NCI-H510A treated with DMSO at 0.1 percent for 48 hours (cell line): ENCODE measurements at regions not wholly inside any gene's neighbourhood (a gene's known extent, or its start where the extent isn't known, plus 50 kb on each side); places are given as distances from the start of the nearest gene placed in this dataset.
"Not testable (repeated sequence)": the region's sequence is repeated elsewhere in the genome, so short reads cannot be mapped to it uniquely, and the experiment has no call there.

ENCODE experiments used
- DNase-seq: peaks from one replicate; lab custom pipeline; 2025; lab: John Stamatoyannopoulos, UW

DNA sequence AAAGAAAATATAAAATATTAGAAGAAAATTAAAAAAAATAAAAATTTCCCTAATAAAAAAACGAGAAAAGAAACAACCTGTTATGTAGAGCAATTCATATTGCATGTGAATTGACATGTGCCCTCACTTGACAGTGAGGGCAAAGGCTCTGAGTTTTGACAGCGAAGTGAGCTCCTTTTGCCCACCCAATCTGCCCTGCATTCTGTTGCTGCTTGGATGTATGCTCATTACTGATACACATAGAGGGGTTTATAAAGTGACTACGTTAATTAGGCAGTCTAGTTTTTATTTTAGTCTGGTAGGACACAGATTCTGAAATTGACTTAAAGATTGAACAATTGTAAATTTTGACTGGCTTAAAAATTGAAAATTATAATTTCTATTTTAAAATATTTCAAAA lies 949.4 kb downstream of the TLE4 start:
- no peak for DNase-seq

DNA sequence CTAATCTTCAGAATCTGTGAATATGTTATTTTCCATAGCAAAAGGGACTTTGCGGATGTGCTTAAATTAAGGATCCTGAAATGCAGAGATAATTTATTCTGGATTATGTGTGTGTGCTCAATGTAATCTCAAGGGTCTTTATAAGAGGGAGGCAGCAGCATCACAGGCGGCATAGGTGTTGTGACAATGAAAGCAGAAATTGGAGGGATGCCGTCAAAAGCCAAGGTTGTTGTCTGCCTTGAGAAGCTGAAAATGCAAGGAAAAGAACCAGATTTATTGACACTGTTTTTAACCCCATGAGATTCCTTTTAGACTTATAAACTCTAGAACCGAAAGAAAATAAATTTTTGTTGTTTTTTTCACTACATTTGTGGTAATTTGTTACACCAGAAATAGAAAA lies 948.5 kb downstream of the TLE4 start:
- no peak for DNase-seq

DNA sequence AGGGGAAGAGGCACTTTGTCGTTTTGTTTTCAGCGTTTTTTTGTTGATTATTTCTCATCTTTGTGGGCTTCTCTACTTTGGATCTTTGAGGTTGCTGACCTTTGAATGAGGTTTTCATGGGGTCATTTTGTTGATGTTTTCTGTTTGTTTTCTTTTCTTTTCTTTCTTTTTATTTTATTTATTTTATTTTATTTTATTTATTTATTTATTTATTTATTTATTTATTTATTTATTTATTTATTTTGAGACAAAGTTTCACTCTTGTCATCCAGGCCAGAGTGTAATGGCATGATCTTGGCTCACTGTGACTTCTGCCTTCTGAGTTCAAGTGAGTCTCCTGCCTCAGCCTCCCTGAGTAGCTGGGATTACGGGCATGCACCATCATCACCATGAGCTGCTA lies 946.7 kb downstream of the TLE4 start:
- no peak for DNase-seq

DNA sequence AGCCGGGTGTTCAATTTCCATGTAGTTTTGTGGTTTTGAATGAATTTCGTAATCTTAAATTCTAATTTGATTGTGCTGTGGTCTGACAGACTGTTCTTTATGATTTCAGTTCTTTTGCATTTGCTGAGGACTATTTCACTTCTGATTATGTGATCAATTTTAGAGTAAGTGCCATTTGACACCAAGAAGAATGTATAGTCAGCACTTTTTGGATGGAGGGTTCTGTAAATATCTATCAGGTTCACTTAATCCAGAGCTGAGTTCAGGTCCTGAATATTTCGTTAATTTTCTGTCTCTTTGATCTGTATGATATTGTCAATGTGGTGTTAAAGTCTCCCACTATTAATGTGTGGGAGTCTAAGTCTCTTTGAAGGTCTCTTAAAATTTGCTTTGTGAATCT lies 944.9 kb downstream of the TLE4 start:
- DNase-seq: no peak

DNA sequence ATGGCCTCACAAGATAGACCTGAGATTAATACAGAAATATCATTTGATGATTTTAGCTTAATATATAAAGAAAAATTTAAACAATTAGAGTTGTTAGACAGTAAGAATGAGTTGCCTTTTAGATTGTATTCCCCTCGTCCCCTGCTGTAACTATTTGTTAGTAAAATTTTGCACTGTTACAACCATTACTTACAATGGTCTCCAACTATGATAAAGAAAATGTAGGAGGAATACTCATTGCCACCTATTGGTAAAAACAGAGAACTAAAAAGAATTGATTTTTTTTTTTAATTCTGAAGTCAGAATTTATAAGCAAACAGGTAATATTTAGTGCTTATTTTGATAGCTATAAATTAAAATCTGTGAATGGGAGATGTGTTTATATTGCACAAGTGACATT lies 937.6 kb downstream of the TLE4 start:
- DNase-seq: no peak

DNA sequence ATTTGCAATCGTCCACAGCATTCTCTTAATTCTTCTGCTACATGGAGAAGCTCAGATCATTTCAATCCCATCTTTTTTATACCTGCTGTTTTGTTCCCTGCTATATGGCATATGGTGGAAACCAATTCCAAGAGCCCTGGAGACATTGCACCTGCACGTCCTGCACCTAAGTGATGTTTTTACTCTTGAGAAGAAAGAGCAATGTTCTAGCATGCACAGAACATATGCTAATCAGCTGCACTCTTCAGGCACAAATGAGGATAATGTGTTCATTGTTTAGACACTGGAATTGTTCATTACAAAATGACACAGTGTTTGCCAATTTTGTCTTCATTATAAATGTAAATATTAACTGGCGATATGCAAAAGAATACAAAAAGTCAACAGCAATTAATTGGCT lies 935.8 kb downstream of the TLE4 start:
- DNase-seq: no peak

DNA sequence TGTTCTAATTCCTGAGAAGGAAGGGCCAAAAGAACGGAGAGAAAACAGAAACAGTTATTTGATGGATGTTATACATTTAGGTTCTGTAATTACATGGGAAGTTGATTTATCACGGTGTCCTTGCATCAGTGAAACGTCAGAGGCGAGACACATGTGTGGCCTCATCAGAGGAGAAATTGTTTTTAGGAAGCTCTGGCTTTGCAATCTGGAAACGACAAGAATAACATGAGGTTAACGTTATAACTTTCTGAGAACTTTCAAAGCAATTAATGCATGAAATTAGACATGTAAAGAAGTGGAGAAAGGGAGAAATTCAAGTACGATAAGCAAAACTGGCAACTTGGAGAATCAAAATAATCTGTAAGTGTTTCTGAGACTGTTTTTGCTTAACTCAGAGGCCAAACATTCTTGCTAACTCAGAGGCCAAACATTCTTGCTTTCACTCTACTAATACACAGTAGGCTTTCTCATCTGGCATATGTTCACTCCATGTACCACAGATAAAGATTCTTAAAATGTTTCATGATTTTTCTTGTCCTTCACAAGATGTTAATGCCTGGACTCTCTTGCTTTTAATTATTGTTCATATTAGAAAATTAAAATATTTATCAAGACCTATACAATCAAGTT lies 933.0 kb downstream of the TLE4 start:
- DNase-seq: no peak

DNA sequence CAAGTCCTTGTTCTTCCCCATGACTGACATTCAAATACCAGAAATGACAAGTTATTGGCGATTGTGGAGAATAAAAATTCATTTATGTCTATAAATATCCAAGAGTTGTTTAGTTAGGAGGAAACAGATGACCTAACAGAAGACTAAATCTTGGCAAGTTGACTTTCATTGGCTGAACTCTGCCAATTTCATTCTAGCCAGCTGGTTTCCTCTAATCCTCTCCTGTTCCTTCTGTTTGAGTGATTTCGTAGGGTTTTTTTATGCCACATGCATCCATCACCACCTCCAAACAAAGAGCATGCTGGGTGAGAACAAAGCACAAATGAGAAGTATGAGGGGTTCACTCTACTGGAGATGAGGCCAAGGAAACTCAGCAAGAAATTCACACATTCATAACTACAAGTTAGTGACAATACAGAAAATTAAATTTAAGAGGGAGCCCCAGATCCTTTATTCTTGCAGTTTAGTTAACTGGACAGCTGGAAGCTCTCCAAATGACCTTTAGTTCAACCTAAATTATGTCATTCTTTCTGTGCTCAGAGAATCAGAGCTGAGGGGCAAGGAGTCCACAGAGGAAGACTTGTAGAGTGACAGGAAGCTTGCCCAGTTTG lies 932.0 kb downstream of the TLE4 start:
- DNase-seq: no peak

DNA sequence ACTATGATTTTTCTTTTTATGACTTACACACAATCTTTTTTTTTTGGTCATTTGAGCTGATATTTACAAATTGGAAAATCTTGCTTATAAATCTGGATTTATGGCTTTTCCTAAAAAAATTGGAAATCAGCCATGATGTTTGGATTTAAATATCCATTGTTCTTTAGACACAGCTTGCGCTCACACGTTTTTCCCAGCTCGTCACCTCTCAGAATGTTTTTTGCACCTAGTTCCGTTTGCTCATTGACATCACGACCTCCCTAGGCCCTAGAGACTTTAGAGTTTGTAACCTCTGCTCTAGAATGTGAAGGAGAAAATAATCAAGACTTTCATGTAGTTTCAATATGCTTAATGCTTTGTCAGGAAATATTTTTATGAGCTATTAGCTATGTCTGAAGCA lies 930.5 kb downstream of the TLE4 start:
- no peak for DNase-seq

DNA sequence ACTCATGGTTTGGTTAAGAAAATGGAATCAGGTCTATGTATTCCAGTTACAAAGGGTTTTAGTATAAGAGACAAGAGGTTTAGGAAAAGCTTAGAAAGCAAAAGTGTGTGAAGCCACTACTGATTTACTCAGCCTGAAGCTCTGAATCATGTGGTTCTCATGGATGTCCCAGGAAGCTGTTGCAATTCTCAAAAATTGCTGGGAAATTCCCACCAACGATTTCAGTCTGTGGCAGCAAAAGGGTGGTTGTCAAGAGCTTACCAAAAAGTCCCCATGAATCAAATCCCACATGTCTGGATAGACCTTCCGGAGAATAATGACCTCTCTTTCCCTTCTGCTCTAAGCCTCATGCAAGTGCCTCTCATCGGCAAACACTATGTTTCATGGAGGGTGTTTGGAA lies 929.9 kb downstream of the TLE4 start:
- DNase-seq: no peak

DNA sequence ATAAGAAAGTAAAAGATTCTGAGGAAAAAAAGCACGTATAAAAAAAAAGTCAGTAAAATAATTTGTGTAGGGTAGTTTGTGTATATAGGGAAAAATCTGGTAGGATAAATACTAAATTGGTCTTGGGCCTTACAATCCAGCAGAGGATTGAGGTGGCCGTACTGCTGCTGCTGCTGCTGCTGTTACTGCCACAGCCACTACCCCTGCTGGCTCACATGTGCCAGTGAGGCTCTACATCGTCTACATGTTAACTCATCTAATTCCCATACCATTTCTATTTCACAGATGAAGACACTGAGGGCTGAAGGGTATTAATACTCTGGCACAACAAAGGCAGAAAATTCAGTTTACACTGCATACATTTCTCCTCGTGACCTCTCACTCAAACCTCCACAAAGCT lies 928.5 kb downstream of the TLE4 start:
- DNase-seq: no peak

DNA sequence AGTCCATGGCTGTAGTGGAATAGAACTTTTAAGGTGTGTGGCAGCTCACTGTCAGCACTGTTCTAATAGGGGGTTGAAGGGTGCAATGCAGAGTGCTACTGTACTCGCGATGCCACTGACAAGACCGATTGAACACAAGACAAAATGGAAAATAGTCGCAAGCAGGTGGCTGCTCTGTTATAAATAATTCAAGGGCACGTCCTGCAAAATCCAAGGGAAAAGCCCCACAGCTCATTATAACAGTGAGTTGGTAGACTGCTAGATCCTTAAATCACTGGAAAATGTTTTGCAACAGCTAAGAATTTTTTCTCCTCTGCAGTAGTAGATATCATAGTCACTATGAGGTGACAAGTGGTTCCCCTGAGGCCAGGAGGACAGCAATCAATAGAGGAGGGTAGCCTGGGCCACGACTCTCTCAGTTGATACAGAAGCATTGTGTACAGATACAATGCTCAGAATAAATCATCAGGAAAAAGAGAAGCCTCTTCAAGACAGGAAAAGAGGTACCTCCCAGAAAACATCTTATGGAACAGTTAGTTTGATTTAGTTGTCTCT lies 926.3 kb downstream of the TLE4 start:
- DNase-seq: no peak

DNA sequence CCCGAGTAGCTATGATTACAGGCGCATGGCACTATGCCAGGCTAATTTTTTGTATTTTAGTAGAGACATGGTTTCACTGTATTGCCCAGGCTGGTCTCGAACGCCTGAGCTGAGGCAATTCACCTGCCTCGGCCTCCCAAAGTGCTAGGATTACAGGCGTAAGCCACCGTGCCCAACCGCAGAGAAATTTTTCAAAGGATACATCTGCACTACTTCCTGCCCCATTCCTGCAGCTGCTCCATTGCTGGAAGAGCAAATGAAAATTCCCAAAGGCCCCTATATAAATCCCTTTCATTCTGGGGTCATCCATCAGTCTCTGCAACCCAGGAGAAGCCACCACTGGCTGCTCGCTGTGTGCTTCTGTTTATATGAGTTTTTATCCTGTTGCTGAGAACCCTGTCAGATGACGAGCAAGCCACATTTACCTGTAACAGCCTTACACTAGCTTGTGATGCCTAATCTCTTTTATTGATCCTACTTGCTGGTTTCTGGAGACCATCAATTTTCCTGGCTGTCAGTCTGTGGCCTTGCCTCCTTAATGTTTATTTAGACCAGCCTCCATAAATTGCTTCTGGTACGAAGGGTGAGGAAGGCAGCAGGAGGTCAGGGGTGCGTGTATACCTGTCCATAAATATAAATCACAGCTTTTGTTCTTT lies 925.3 kb downstream of the TLE4 start:
- DNase-seq: no peak

DNA sequence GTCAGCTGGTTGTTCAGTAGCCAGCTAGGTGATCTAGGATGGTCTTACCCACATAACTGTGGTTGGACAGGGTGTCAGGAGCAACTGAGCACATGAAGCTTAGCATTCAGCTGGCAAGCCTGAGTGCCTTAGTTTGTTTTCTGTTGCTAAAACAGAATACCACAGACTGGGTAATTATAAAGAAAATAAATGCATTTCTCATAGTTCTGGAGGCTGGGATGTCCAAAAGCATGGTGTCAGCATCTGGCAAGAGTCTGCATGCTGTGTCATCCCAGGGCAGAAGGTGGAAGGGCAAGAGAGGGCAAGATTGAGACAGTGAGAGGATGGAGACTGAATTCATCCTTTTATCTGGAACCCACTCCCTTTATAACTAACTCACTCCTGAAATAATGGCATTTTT lies 921.5 kb downstream of the TLE4 start:
- DNase-seq: no peak

DNA sequence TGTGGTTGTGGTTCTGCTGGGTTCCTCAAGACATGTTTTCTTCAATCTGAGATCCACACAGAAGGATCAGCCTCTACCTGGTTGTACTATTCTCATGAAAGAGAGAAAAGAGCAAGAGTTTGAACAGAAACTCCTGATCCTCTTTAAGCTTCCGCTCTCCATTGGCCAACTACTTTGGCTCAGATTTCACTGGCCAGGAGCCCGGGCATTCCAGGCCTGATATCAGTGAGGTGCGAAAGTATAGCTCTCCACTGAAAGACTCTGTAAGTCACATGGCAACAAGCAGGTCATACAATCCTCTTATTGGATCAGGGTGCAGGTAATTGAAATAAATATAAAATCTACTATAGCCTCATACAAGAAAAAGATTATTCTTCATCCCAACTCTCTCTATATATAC lies 920.5 kb downstream of the TLE4 start:
- DNase-seq: peak; percentile 6

DNA sequence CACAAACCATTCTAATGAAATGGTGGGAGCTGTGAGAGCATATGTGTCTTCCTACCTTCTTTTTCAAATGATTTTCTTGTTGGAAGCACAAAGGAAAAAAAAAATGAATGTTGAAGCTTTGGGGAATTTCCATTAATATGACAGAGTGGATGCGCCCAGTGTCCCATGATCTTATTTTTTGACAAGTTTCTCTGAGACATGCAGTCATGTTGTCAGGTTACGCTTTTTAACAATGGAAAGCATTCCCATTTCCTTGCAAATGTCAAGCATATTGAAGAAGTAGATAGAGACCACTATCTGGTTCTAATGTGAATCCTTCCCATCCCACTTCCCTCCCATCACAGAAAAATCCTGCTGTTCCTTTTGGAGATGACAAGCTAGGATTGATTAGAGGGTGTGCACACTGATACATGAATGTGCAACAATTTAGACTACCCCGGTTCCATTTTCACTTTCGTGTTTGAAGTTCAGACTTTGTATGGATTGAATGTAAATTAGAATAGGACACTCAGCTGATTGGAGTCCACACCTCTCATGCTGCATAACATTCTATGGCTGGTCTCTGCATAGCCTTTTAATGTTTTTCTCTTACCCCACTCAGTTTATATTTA lies 919.4 kb downstream of the TLE4 start:
- no peak for DNase-seq

DNA sequence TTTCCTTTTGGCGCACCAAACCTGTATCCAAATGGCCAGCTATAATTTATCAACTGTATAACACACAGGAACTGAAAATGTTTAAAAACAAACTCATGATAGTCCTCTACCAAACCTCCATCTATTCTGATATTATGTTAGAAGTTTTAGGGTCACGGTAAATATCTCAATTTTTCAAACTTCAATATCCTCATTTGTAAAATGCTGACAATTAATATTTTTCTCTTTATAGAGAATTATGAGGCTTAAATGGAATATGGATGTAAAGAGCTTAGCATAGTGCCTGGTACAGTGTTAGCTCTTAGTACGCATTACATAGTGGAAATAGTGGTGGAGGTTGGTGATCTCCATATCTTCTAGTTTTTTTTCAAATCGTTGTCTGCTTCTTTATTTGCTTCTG lies 917.6 kb downstream of the TLE4 start:
- DNase-seq: no peak

DNA sequence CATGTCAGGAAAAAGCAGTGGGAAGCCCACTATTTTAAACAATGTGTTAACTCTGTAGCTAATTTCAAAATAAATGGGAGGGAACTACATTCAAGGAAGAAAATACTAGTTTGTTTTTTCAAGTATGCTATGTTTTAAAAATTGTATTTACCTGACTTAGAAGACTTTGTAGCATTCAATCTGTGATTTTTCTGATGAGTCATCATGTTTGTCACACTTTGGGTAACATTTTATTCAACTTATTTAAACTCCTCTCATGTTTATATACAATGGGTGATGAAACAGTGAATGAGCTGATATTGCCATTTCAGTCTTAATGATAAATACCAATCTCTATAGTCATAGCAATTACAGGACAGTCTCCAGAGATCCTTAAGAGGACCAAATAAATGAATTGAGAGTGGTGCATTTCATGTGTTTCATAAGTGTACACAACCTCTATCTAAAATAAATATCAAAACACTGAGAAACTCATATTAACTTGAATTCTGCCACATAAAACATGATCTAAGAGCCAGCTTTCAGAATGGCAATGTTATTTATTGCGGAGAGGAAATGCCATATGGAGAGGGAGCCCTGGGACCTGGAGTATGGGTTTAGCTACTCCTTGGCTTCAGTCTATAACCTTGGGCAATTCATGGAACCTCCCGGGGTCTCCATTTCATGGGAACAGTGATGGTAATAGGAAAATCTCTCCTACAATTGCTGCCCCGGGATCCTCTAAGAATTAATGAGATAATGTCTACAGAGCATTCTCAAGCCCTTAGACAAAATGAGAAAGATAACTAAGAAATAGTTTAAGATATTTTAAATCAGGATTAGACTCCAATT lies 913.9 kb downstream of the TLE4 start:
- DNase-seq: no peak

DNA sequence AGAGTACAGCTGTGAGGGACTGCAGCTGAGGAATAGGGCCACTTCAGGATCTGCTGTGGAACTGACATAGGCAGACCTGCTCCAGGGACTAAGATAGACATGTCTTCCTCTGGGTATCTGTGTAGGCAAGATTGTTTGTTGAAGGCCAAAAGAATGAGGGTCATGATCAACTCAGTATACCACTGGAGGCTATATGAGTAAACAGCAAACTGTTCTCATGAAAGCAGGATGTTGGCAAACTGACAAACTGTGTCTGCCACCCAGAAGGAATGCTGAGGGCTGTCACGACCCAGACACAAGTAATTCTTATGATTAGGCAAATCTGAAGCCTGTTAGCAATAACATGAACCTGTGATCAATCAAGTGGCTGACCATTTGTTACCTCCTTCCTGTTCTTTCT lies 910.5 kb downstream of the TLE4 start:
- DNase-seq: not testable (repeated sequence)

DNA sequence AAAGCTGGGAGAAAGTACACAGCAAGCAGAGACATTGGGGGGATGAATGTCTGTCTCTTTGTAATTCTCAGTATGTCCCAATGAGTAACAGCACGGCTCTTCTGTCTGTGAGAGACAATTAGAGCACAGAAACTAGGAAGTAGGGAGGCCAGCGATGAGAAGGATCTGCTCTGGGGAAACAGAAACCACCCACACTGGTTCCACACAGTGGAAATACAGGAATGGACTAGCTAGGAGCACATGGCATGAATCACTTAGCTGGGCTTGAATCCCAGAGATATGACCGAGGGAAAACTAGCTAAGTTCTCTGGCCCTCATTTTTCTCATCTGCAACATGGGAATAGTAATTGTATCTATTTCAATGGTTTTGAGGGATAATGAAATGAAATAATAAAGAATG lies 895.9 kb downstream of the TLE4 start:
- DNase-seq: no peak

DNA sequence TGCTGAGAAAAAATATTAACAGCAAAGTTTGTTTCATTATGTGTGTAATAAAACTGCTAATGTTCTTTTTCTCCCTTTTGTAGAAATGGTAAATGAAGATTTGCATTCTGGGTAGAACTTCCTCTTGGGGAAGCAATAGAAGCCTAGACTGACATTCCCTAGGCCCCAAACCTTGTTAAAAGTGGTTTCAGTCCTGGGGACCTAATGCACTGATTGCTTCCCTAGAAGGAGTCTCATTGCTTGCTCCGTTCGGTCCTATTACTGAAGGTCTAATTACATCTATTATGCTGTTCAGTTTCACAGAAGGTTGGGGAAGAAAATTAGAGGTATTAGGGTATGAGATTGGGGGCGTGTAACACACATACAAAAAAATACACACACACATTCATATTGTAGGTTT lies 893.8 kb downstream of the TLE4 start:
- DNase-seq: no peak

DNA sequence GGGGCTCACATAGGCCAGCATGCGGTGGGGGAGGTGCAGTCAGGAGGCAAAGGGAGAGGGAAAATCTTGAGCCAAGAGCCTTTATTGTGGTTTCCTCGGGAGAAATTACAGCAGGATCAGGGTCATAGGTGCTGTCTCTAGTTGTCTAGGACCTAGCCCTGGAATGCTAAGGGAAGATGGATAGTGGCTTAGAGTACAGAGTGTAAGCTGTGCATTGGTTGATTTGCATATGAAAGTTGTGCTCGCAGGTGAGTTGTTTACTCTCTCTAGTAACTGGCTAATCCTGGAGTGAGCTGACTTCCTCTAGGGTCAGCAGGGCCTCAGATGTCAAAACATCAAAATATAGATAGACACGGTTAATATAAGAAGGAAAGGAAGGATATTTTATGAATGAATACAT lies 877.7 kb downstream of the TLE4 start:
- no peak for DNase-seq
